Heart left ventricle (tissue), 16 donors: ENCODE measurements at regions not wholly inside any gene's neighbourhood (a gene's known extent, or its start where the extent isn't known, plus 50 kb on each side); places are given as distances from the start of the nearest gene placed in this dataset.
"Not testable (repeated sequence)": the region's sequence is repeated elsewhere in the genome, so short reads cannot be mapped to it uniquely, and the experiment has no call there.

Source experiments
- ATAC-seq, 4 donors: fragments of 200-7000 bp; cut with Tn5 transposase; one replicate each; pipeline ENCODE4 v1.9.1; 2020 to 2022; ENCODE audit warnings: moderate library complexity in 4 of 4, mild to moderate bottlenecking in 3 of 4, moderate number of reproducible peaks in 1 of 4
- DNase-seq, 5 donors: peaks; one replicate each; pipeline ENCODE4 v3.0.0-alpha.2; 2020
- H3K27ac ChIP-seq, 12 donors: fragments of 200-600 bp; sonication (generic) in 4 of 12; one replicate each; pipeline versions ENCODE4 v1.5.0 to v1.8.0; 2016 to 2022; ENCODE audit warnings: mild to moderate bottlenecking in 2 of 12
- H3K27me3 ChIP-seq, 9 donors: fragments of 200-600 bp; sonication (generic) in 2 of 9; one replicate each; pipeline versions ENCODE4 v1.5.1 to v1.8.0; 2016 to 2022; ENCODE audit warnings: mild to moderate bottlenecking in 3 of 9
- H3K36me3 ChIP-seq, 9 donors: fragments of 200-600 bp; sonication (generic) in 2 of 9; one replicate each; pipeline versions ENCODE4 v1.5.0 to v1.8.0; 2018 to 2022; ENCODE audit warnings: mild to moderate bottlenecking in 2 of 9
- H3K4me1 ChIP-seq, 12 donors: fragments of 200-600 bp; sonication (generic) in 4 of 12; one replicate each; pipeline versions ENCODE4 v1.5.0 to v1.8.0; 2016 to 2022; ENCODE audit warnings: mild to moderate bottlenecking in 3 of 12
- H3K4me3 ChIP-seq, 12 donors: fragments of 200-600 bp; sonication (generic) in 4 of 12; one replicate each; pipeline versions ENCODE4 v1.5.0 to v1.8.0; 2017 to 2022; ENCODE audit warnings: mild to moderate bottlenecking in 9 of 12, moderate library complexity in 4 of 12
- H3K9me3 ChIP-seq, 12 donors: fragments of 200-600 bp; sonication (generic) in 4 of 12; one replicate each; pipeline versions ENCODE4 v1.5.0 to v1.8.0; 2016 to 2022; ENCODE audit warnings: mild to moderate bottlenecking in 1 of 12
- CTCF ChIP-seq, 12 donors: fragments of 200-600 bp; sonication (generic) in 4 of 12; IDR thresholded peaks; one replicate each; pipeline versions ENCODE4 v1.5.0 to v1.8.0; 2018 to 2022; ENCODE audit warnings: antibody characterized with exemption in 12 of 12, mild to moderate bottlenecking in 5 of 12
- POLR2A ChIP-seq, 2 donors: fragments of 450-650 bp; IDR thresholded peaks; one replicate each; pipeline ENCODE4 v1.6.1; 2017; ENCODE audit warnings: antibody characterized with exemption in 2 of 2, mild to moderate bottlenecking in 2 of 2, moderate library complexity in 2 of 2
- WGBS, 4 donors: extraction: QIAGEN DNeasy Blood & Tissue Kit in 2 of 4; methylation state at CpG; one replicate each; pipeline versions ENCODE4 v1.1.5 to v1.1.7; 2013 to 2018; 5-methylcytosine and 5-hydroxymethylcytosine counted together
- intact Hi-C, 10 donors: fragments of 100-400 bp; cut with DNase I; formaldehyde crosslinking; loops; one replicate each; pipeline versions ENCODE4 v1.11.1 to v1.14.2; 2022
- donor health status: ischemic (EF 13 %, LVEDD 7.1; RV severe dilation, severe dysfunction).
- donor health status: healthy with polysubstance abuse.
- donor health status: DM: no; HTN: yes; CAD: no.
- donor health status: DM: no; HTN: no; CAD: no.
- donor health status: ischemic (EF 25% LVEDD 6.9; RV normal size, moderate dysfunction).
- donor health status: ischemic (EF 25% LVEDD 5.7; RV mildly dilated, moderate dysfunction).
- donor health status: healthy.
- donor health status: DM: yes; HTN: yes; CAD: no.
- donor health status: ischemic (EF 35%, LVEDD 5.7; RV mildly dilated, moderate dysfunction).
- donor health status: nonischemic (EF 11% LVEDD 7.7; RV severe dilation, severe dysfunction).
- donor health status: DM: yes; HTN: yes; CAD: no.
- donor health status: PGD.
- donor health status: ischemic (EF 29% LVEDD 5.4; RV normal size, mild dysfunction).
- donor health status: nonischemic (EF 23%, LVEDD 6.1; RV moderate dilation, normal function).

- WGBS, 4 donors: 65 to 71% (median 68%) methylated on average over 8 of the region's 8 CpGs
- Histone ChIP-seq H3K4me1 (peaks cover 0 to 4% (median 0%) of the 10 kb centered on the region in 12 donors), H3K36me3 (no peaks in the 10 kb centered on the region), H3K9me3 (peaks cover 0 to 20% (median 12%) of the 10 kb centered on the region in 12 donors), H3K27me3 (no peaks in the 10 kb centered on the region), H3K27ac (peak overlapping the region in 4 of 12 donors; percentile 7 to 49 (median 17)), H3K4me3 (no peak overlapping the region)
- ATAC-seq (no peak), DNase-seq (no peak)
- TF ChIP-seq POLR2A (IDR thresholded peaks at IDR 0.05) (no peak), CTCF (IDR thresholded peaks at IDR 0.05) (no peak)
- intact Hi-C loops: no loop called here
Measured at GRCh38 chr1:96525657-96526557, 195.7 kb upstream of the PTBP2 start.

GRCh38 chr1:96528672-96529071 lies 192.9 kb upstream of the PTBP2 start:
- H3K4me1 ChIP-seq, ATAC-seq, DNase-seq, H3K36me3 ChIP-seq, intact Hi-C loops, H3K27me3 ChIP-seq, H3K27ac ChIP-seq, H3K4me3 ChIP-seq: not testable (repeated sequence)
- WGBS, 4 donors: 93 to 99% (median 96%) methylated on average over 1 of the region's 1 CpG
- H3K9me3 ChIP-seq: peaks cover 0 to 20% (median 12%) of the 10 kb centered on the region in 12 donors

GRCh38 chr1:96533820-96534219 lies 187.8 kb upstream of the PTBP2 start:
- Histone ChIP-seq H3K9me3 (peaks cover 0 to 7% (median 6%) of the 10 kb centered on the region in 12 donors), H3K36me3 (no peaks in the 10 kb centered on the region), H3K4me3 (no peak overlapping the region), H3K27me3 (no peaks in the 10 kb centered on the region), H3K27ac (no peak overlapping the region), H3K4me1 (peaks cover 0 to 14% (median 5%) of the 10 kb centered on the region in 12 donors)
- TF ChIP-seq POLR2A (IDR thresholded peaks at IDR 0.05) (no peak), CTCF (IDR thresholded peaks at IDR 0.05) (no peak)
- 86 to 91% (median 88%) methylated on average over 4 of the region's 4 CpGs for WGBS, 4 donors
- DNase-seq (no peak), ATAC-seq (no peak)
- intact Hi-C loops: loop anchor here in 1 of 10 donors (10.0 kb wide), 2 partner anchors 191 to 421 kb away; partner anchors contain the start of gene PTBP2

- intact Hi-C loops: loop anchor here in 2 of 10 donors (5.0 to 10.0 kb wide), 3 partner anchors 186 to 418 kb away; partner anchors contain the start of gene PTBP2 (in 2 of the 2)
- no peak for TF ChIP-seq CTCF (IDR thresholded peaks at IDR 0.05)
- H3K27ac ChIP-seq: peak overlapping the region in 1 of 12 donors; percentile 81
- no peaks in the 10 kb centered on the region for H3K36me3 ChIP-seq
- H3K27me3 ChIP-seq: no peaks in the 10 kb centered on the region
- ATAC-seq (no peak), DNase-seq (no peak)
- H3K4me1 ChIP-seq: peaks cover 0 to 26% (median 13%) of the 10 kb centered on the region in 12 donors
- no peaks in the 10 kb centered on the region for H3K9me3 ChIP-seq
- no peak overlapping the region for H3K4me3 ChIP-seq
Measured at GRCh38 chr1:96536581-96536980, 185.0 kb upstream of the PTBP2 start.
